MM.1S (cell line): ENCODE measurements at regions not wholly inside any gene's neighbourhood (a gene's known extent, or its start where the extent isn't known, plus 50 kb on each side); places are given as distances from the start of the nearest gene placed in this dataset.

Experiments
- EZH2 ChIP-seq: fragments of 300-600 bp; sonication (generic); optimal IDR thresholded peaks from 2 replicates; pipeline ENCODE3; 2017; ENCODE audit warnings: low read depth, mild to moderate bottlenecking, antibody characterized with exemption, low read length, mixed read lengths
- EZH2phosphoT487 ChIP-seq: fragments of 300-600 bp; sonication (generic); IDR thresholded peaks from 2 replicates; pipeline ENCODE4 v1.6.1; 2018; ENCODE audit warnings: antibody characterized with exemption, low read length

DNA sequence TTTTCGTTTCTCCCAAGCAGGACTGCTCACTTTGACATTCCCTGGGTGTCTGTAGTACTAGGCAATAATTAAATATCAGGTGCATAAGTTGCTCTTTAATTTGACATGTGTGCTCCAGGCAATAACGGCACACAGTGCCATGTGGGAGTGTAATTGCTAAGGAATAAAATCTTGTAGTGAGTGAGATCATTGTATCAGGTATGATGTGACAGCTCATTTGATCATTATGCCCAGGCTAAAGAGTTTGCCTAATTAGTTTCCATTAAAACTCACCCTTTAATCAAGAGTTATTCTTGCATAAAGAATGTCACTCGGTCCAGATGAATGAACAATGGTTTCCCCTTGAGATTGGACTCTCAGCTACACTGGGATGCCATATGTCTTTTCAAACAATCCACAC lies 220.0 kb downstream of the INSC start:
- TF ChIP-seq EZH2, result no peak
- TF ChIP-seq EZH2phosphoT487, result no peak
